Neuronal stem cell (in vitro differentiated cells): ENCODE measurements at regions not wholly inside any gene's neighbourhood (a gene's known extent, or its start where the extent isn't known, plus 50 kb on each side); places are given as distances from the start of the nearest gene placed in this dataset.

Experiments used
- DNase-seq: peaks from one replicate; pipeline ENCODE4 v3.0.0-alpha.2; 2013; ENCODE audit warnings: low spot score
- H2AFZ ChIP-seq: one replicate; pipeline ENCODE4 v1.6.1; 2013; ENCODE audit warnings: mild to moderate bottlenecking, low read length, inconsistent platforms
- H2AK5ac ChIP-seq: 2 replicates; pipeline ENCODE4 v1.6.1; 2013; ENCODE audit warnings: low read depth, mild to moderate bottlenecking, inconsistent platforms, low read length, moderate library complexity, mixed read lengths
- H2BK120ac ChIP-seq: 2 replicates; pipeline ENCODE4 v1.6.1; 2013; ENCODE audit warnings: low read depth, mild to moderate bottlenecking, inconsistent platforms, low read length, moderate library complexity, mixed read lengths
- H2BK12ac ChIP-seq: one replicate; pipeline ENCODE4 v1.6.1; 2013; ENCODE audit warnings: low read length, inconsistent platforms
- H2BK15ac ChIP-seq: 2 replicates; pipeline ENCODE4 v1.6.1; 2013; ENCODE audit warnings: mild to moderate bottlenecking, low read length, inconsistent platforms, mixed read lengths
- H2BK5ac ChIP-seq: one replicate; pipeline ENCODE4 v1.6.1; 2013; ENCODE audit warnings: inconsistent platforms, mild to moderate bottlenecking, low read length, moderate library complexity
- H3K14ac ChIP-seq: one replicate; pipeline ENCODE4 v1.6.1; 2013; ENCODE audit warnings: low read length, inconsistent platforms
- H3K18ac ChIP-seq: 2 replicates; pipeline ENCODE4 v1.6.1; 2013; ENCODE audit warnings: low read length, inconsistent platforms
- H3K23ac ChIP-seq: 2 replicates; pipeline ENCODE4 v1.6.1; 2013; ENCODE audit warnings: low read depth, mild to moderate bottlenecking, mixed read lengths, low read length, inconsistent platforms; ENCODE audit not compliant: poor library complexity
- H3K27ac ChIP-seq: replicated peaks from 3 replicates; pipeline ENCODE4 v1.5.1; 2013; ENCODE audit warnings: low read length, inconsistent platforms
- H3K27me3 ChIP-seq, 3 experiments: 2 replicates each; pipeline ENCODE4 v1.6.1; 2013; ENCODE audit warnings: low read length in 3 of 3, mild to moderate bottlenecking in 2 of 3, inconsistent platforms in 1 of 3, low read depth in 1 of 3, mixed read lengths in 1 of 3, moderate library complexity in 1 of 3; ENCODE audit not compliant: control insufficient read depth in 3 of 3, insufficient read depth in 3 of 3
- H3K36me3 ChIP-seq, 2 donors: replicated peaks in 1 of 2; 2 replicates each; pipeline ENCODE4 v1.6.1; 2013; ENCODE audit warnings: low read length in 2 of 2; ENCODE audit not compliant: control insufficient read depth in 2 of 2, insufficient read depth in 2 of 2
- H3K4ac ChIP-seq: 2 replicates; pipeline ENCODE4 v1.6.1; 2013; ENCODE audit warnings: inconsistent platforms, mild to moderate bottlenecking, low read length, moderate library complexity
- H3K4me1 ChIP-seq, 2 donors: 1 replicate in 1 of 2; 2 replicates in 1 of 2; pipeline ENCODE4 v1.6.1; 2013; ENCODE audit warnings: low read length in 2 of 2, low read depth in 1 of 2; ENCODE audit not compliant: control insufficient read depth in 2 of 2, insufficient read depth in 1 of 2
- H3K4me2 ChIP-seq: one replicate; pipeline ENCODE4 v1.6.1; 2013; ENCODE audit warnings: mild to moderate bottlenecking, low read length, inconsistent platforms; ENCODE audit not compliant: insufficient read depth, poor library complexity, severe bottlenecking
- H3K4me3 ChIP-seq, 2 donors: 2 replicates each; pipeline ENCODE4 v1.5.1; 2013; ENCODE audit warnings: low read length in 2 of 2, mild to moderate bottlenecking in 2 of 2, inconsistent platforms in 1 of 2, moderate library complexity in 1 of 2
- H3K79me1 ChIP-seq: one replicate; pipeline ENCODE4 v1.6.1; 2013; ENCODE audit warnings: low read depth, mild to moderate bottlenecking, inconsistent platforms, low read length, moderate library complexity
- H3K9ac ChIP-seq: one replicate; pipeline ENCODE4 v1.6.1; 2013; ENCODE audit warnings: mild to moderate bottlenecking, low read depth, low read length, inconsistent platforms; ENCODE audit not compliant: poor library complexity
- H3K9me3 ChIP-seq, 2 donors: replicated peaks in 1 of 2; 2 replicates each; pipeline versions ENCODE3 to v1.6.1; 2013; ENCODE audit warnings: low read length in 2 of 2, mild to moderate bottlenecking in 2 of 2, inconsistent platforms in 1 of 2, low read depth in 1 of 2, mixed read lengths in 1 of 2, moderate library complexity in 1 of 2; ENCODE audit not compliant: control insufficient read depth in 2 of 2, insufficient read depth in 1 of 2
- H4K8ac ChIP-seq: one replicate; pipeline ENCODE4 v1.6.1; 2013; ENCODE audit warnings: low read depth, mild to moderate bottlenecking, inconsistent platforms, low read length, moderate library complexity
- H4K91ac ChIP-seq: one replicate; pipeline ENCODE4 v1.6.1; 2013; ENCODE audit warnings: low read length, low read depth, mild to moderate bottlenecking, inconsistent platforms; ENCODE audit not compliant: poor library complexity
- WGBS, 2 donors: extraction: QIAGEN DNeasy Blood & Tissue Kit; methylation state at CpG; one replicate each; pipeline ENCODE4 v1.1.7; 2013; ENCODE audit warnings: missing lambda C conversion rate in 2 of 2, mixed read lengths in 1 of 2; ENCODE audit not compliant: insufficient read length in 2 of 2, insufficient replicate concordance in 1 of 2; ENCODE audit errors: extremely low coverage in 2 of 2; 5-methylcytosine and 5-hydroxymethylcytosine counted together

DNA sequence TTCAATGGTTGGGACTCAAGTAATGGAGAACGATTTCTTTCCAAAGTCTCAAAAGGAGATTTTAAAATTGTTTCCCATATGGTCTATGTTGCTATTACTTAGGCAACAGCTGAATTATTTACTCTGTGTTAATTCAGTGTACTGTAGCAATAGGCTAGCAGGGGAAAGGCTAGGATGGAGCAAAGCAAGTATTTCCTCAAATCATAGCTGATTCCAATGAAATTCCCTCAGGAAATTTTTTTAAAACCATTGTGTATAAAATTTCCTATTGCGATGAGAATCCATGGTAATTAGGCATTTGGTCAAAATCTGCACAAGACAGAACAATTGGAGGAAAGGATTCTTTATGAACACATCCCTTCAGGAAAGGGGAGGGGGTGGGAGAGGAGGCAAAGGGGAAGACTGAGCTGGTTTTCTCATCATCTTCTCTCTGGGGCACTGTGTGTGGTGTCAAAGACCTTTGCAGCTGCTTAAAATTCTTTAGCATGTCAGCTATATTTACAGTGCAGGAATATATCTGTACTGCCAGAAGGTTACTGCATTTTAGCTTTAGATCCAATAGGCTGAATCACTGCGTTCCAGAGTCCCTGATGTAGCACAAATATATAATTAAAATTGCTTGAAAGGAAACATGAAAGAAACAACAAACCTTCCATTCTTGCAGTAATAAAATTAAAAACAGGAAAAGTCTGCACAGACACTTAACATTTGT, 95.3 kb downstream of the ZNF608 start:
- no peak for DNase-seq
- Histone ChIP-seq H3K9ac (no peak overlapping the region), H2BK5ac (no peak overlapping the region), H3K36me3 (peaks cover 25 to 39% of the 10 kb centered on the region in 2 donors), H3K18ac (no peak overlapping the region), H2BK12ac (no peak overlapping the region), H2BK120ac (no peak overlapping the region), H3K4me3 (peak overlapping the region in 1 of 2 donors; percentile 44), H3K79me1 (peaks cover 12% of the 10 kb centered on the region), H3K27ac (no peak overlapping the region), H2AFZ (no peak overlapping the region), H3K14ac (no peak overlapping the region), H3K27me3 (no peaks in the 10 kb centered on the region), H3K4ac (no peak overlapping the region), H3K4me2 (no peak overlapping the region), H4K8ac (no peak overlapping the region), H4K91ac (no peak overlapping the region), H3K9me3 (no peaks in the 10 kb centered on the region), H2BK15ac (no peak overlapping the region), H3K23ac (no peak overlapping the region), H2AK5ac (no peak overlapping the region), H3K4me1 (peaks cover 37 to 61% of the 10 kb centered on the region in 2 donors)
- no CpG with 5 or more reads among the region's 3 CpGs for WGBS, 2 donors

DNA sequence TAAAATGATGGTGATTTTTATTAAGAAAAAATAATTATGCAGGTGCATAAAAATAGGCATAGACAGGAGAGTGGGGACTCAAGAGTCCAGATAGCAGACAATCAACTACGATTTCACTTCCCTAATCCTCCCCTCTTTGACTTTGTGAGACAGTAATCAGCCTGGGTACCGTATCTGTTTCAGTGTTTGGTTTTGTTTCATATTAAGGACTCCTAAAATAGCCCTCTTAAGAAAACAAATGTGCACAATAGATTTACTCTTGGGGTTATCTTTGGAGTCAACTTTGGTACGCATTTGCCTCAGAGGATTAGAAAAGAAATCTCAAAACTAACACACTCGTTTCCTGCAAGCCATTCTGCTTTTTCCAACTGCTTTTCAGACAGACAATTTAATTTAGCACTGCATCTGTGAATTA, 96.3 kb downstream of the ZNF608 start:
- Histone ChIP-seq H2AFZ (no peak overlapping the region), H4K8ac (no peak overlapping the region), H2AK5ac (no peak overlapping the region), H3K27me3 (no peaks in the 10 kb centered on the region), H3K36me3 (peaks cover 25 to 48% of the 10 kb centered on the region in 2 donors), H3K27ac (no peak overlapping the region), H3K4ac (no peak overlapping the region), H2BK5ac (no peak overlapping the region), H2BK12ac (no peak overlapping the region), H3K18ac (no peak overlapping the region), H3K9ac (no peak overlapping the region), H2BK15ac (no peak overlapping the region), H3K4me1 (peaks cover 33 to 51% of the 10 kb centered on the region in 2 donors), H3K14ac (no peak overlapping the region), H4K91ac (no peak overlapping the region), H3K9me3 (no peaks in the 10 kb centered on the region), H3K4me3 (no peak overlapping the region), H3K4me2 (no peak overlapping the region), H3K23ac (no peak overlapping the region), H2BK120ac (no peak overlapping the region), H3K79me1 (peaks cover 12% of the 10 kb centered on the region)
- DNase-seq = no peak
- WGBS, 2 donors = no CpG with 5 or more reads among the region's 4 CpGs

DNA sequence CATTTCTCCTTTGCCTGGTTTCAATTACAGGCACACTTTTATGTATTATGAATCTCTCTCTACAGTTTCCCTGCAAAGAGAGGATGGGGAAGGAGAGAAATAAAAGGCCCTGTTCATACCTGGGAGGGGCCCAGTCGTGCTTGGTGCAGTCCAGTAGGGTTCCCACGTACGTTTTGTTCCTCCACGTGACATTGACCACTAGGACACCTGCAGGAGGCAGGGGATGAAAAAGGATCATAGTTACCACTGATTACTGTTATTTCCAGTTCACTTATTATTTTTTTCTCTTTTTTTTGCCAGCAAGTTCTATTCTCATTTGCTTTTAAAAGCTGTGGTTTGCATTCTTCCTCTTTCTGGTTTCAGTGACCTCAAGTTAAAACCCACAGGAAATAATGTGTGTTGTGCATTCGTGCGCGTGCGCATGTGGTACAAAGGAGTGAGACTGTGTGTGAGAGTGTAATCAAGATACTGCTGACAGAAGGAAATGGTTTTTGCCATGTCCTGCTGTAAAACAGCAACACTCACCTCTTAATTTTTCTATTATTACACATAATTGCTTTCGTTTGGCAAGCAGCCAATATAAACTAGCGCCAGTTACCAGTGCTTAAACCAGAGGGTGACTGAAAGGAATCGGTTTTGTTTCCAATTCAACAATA, 96.8 kb downstream of the ZNF608 start:
- Histone ChIP-seq H3K27me3 (no peaks in the 10 kb centered on the region), H3K9me3 (no peaks in the 10 kb centered on the region), H2AFZ (no peak overlapping the region), H4K8ac (no peak overlapping the region), H3K36me3 (peaks cover 25 to 54% of the 10 kb centered on the region in 2 donors), H2BK120ac (no peak overlapping the region), H3K4me3 (no peak overlapping the region), H3K4me2 (no peak overlapping the region), H2AK5ac (no peak overlapping the region), H3K4ac (no peak overlapping the region), H3K14ac (no peak overlapping the region), H3K18ac (no peak overlapping the region), H3K4me1 (peaks cover 31 to 46% of the 10 kb centered on the region in 2 donors), H3K79me1 (peaks cover 12% of the 10 kb centered on the region), H3K23ac (no peak overlapping the region), H4K91ac (no peak overlapping the region), H2BK5ac (no peak overlapping the region), H3K9ac (no peak overlapping the region), H2BK15ac (no peak overlapping the region), H3K27ac (no peak overlapping the region), H2BK12ac (no peak overlapping the region)
- no peak for DNase-seq
- WGBS, 2 donors = no CpG with 5 or more reads among the region's 11 CpGs

DNA sequence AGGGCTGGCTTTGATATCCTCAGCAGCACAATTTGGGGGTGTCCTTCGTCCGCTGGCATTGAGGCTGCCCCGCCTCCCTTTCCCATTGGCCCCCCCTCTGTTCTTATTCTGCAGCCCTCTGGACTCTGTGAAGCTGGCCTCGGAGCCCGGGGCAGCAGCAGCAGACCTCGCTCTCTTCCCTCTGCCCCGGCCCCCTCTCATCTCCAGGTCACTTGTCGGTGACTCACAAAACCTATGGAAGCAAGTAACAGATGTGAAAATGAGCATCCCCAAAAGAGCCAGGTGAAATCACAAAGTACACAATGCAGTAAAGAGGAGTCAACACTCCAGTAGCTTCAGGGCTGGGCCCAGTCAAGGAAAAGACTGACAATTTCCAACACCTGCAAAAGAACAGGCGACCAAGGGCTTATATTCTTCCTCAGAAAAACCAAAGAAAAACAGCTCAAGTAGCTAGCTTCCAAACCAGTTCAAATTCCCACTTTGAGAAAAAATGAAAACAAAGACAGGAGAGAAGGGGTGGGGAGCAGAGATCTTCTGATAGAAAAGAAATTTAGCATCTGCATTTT, 97.5 kb downstream of the ZNF608 start:
- no peak overlapping the region for H2BK5ac ChIP-seq
- no peak overlapping the region for H3K14ac ChIP-seq
- H3K4me2 ChIP-seq = no peak overlapping the region
- H3K27ac ChIP-seq = no peak overlapping the region
- no peak overlapping the region for H4K91ac ChIP-seq
- no peak overlapping the region for H3K18ac ChIP-seq
- peaks cover 28 to 59% of the 10 kb centered on the region in 2 donors for H3K36me3 ChIP-seq
- no peak overlapping the region for H2BK120ac ChIP-seq
- H3K79me1 ChIP-seq = peaks cover 13% of the 10 kb centered on the region
- no peaks in the 10 kb centered on the region for H3K27me3 ChIP-seq
- no peak overlapping the region for H2AK5ac ChIP-seq
- peaks cover 31 to 42% of the 10 kb centered on the region in 2 donors for H3K4me1 ChIP-seq
- H3K23ac ChIP-seq = no peak overlapping the region
- no peak overlapping the region for H3K4me3 ChIP-seq
- no peak overlapping the region for H4K8ac ChIP-seq
- no peaks in the 10 kb centered on the region for H3K9me3 ChIP-seq
- H2AFZ ChIP-seq = no peak overlapping the region
- DNase-seq = no peak
- H3K9ac ChIP-seq = no peak overlapping the region
- H3K4ac ChIP-seq = no peak overlapping the region
- no peak overlapping the region for H2BK12ac ChIP-seq
- no CpG with 5 or more reads among the region's 9 CpGs for WGBS, 2 donors
- H2BK15ac ChIP-seq = no peak overlapping the region
